Islet precursor cell (in vitro differentiated cells): ENCODE measurements at regions not wholly inside any gene's neighbourhood (a gene's known extent, or its start where the extent isn't known, plus 50 kb on each side); places are given as distances from the start of the nearest gene placed in this dataset.

Source experiments
- DNase-seq: peaks from one replicate; pipeline ENCODE4 v3.0.0-alpha.2; 2018

DNA sequence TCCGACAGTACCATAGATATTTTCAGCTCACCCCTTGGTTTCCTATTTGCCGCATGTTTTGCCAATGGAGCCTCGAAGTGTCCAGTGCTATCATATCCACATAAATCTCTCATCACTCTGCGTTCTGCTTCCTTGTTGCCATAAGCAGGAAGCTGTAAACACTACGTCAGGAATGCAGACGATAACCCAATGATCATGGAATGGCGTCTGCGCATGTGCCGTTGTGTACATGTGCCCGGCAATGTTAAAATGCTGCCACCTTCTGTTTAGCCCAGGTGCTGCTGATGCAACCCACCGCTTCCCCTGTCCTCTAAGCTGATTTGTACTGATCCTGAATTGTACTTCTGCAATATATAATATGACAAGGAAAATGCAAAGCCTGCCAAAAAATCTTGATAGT, 607.5 kb downstream of the HDGFL1 start:
- DNase-seq = peak; percentile 56

DNA sequence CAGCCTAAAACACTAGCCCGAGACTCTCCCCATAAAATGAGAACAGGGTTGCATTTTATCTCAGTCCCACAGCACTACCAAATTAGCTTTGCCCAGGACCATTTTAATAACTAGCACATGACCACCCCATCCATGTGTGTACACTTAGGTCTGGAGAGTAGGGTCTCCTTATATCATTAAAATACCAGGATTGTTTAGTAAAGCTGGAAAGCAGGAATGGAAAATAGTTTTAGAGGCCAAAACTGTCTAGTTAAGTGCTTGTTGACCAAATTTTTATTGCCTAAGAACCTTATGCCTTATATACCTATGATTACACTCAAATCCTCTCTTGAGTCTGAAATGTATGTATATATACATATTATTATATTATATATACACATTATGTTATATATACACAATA, 608.4 kb downstream of the HDGFL1 start:
- DNase-seq = no peak

DNA sequence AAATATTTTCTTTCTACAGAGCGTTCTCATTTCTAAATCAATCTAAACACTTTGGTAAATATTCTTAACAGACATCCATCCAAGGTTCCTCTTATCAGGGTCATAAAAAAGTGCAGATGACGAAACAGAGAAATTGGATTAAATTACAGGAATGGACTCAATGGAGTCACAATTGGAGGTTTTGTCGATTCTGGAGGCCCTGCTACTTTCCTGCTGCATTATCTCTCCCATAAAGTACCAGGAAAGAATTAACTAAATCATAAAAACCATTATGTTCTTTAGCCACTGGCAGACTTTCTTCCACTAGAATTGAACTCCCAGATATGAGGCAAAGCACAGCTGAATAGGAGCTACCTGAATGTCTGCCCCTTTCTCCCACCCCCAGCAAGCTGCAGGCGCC, 610.6 kb downstream of the HDGFL1 start:
- no peak for DNase-seq

DNA sequence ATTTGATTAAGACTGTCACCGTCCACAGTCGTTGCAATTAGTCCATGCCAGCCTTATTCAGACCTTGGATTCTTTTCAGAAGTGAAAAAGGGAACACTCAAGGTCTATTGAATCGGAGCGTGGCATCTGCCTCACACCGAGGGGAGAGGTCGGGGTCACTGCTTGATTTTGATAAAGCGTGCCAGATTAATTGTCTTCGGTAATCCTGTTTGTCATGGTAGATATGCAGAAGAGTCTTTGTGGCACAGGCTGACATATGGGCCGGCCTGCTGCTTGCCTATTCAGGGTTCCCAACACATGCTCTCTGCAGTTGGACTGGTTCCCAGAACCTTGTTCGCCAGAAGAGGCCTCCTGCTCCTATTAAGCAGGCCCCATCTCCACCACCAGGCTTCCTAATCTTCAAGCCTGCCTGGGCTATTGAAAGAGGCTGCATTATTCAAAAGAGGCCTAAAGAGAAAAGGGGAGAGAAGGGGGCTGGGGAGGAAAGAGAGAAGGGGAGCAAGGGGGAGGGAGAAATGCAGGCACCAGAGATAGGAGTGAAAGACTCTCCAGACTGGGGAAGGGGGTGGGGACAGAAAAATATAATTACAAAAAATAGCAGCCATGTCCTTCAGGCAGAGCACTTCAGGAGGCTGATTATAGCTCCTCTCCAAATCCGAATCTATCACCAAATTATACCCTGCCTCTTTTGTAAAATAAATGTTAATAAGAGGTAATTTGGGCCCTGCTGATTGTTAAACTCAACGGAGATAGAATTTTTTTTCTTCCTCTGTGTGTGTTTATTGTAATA, 611.3 kb downstream of the HDGFL1 start:
- no peak for DNase-seq

DNA sequence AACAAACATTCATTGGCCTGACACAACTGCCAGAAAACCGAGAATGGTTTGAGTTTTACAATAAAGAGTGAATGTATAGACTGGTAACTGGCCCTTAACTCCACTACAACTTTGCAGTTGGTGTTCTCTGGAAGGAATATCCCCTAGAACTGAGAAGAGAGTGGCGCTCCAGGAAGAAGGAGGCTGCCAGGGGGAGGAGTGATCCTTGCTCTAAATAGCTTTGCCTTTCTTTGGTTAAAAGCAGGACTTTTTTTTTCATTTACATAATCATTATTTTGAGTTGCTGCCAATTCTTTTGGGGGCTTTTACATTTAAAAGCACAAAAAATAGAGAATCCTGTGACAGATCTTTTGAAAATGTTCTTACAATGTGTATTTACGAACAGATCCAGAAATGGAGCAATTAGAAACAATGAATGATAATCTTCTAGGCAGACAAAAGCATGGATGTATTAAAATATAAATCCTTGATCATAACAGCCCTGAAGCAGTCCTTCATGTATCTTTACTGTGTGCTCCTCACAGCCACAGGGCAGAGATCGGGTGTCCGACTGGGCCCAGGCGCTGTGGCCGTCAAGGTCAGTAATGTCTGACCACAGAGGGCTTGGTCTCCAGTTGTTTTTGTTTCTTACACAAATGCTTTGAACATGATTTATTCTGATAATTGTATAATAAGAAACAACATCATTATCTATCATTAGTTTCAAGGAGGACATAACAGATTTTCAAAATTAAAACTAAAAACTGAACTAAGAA, 612.2 kb downstream of the HDGFL1 start:
- no peak for DNase-seq

DNA sequence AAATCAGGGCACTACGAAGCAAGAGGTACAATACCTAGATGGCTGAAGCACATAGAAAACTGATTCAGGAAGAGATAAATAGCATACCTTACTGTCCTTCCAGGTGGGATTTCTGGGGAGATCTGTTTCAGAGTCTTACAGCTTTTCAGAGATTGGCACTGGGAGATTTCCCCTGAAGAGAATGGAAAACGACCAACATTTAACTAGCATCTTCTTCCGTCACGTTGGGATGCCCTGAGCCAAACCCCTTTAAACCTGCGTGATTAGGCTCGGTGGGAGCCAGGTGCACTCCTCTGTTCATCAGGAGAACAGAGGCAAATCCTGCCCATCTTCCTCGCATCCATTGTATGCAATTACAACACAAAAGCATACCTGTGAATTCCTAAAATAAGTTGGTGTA, 614.5 kb downstream of the HDGFL1 start:
- DNase-seq = no peak

DNA sequence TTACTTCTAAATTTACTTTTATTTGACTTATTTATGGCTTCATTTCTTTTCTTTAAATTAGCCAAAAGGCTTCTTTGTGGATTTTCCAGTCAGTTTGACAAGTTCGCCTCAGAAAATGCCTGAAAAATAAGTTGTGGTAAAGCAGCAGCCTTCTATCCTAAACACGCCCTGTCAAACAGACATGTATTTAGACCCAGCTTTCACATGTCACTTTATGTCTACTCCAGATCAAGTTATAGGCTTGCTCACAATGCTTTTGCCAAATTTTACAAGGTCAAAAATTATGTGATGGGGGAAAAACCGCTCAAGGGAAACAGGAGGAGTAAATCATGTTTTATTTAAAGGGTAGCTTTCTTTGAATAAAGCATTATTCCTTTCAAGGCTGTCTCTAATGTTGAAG, 615.0 kb downstream of the HDGFL1 start:
- no peak for DNase-seq

DNA sequence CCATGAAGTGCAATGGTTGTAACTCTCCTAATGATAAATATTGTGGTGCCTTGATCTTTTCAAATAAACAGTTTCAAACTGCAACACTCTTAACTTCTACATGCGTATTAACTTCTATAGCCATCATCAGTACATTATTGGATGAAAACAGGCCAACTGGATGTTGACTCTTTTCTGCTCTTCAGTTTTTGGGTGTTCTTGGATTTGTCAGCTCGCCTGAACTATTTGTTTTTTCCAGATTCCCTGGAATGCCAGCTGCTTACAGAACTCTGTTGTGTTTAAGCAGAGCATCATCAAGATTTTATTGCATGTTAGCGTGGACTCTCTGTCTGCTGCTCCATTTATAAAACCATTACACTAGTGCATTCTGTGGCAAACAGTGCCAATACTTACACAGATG, 626.1 kb downstream of the HDGFL1 start:
- no peak for DNase-seq

DNA sequence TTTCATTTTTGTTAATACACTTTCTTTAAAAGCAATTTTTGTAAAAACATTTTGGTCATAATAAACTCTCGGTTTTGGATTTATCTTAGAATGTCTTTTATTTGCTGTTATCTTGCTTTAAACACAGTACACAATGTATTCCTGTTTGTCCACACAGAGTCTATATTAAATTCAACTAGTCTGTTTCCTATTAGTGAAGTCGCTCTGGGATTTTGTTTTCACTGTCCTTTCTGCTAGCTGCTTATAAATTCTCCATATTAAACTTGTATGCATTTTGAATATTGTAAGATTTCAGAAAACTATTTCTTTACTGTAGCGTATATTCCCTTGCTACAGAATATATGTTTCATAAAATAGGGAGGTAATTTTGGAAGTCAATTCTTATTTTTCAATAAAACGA, 630.2 kb downstream of the HDGFL1 start:
- no peak for DNase-seq

DNA sequence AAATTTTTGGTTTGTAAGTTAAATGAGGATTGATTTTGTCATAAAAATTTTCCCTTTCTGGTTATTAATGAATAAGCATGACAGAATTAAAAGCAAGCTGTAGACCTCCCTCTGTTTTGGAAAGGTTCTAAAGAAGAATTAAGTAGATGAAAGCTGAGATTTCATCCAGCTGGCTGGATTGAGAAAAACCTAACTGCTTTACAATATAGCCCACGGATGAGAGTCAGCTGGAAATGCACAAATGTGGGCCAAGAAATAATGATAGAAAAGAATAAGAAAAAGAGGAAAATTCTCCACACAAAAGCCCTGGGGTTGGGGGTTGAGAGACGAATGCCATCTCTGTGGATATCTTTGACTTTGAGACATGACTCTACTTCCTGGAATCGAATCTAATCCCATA, 631.6 kb downstream of the HDGFL1 start:
- DNase-seq = no peak

DNA sequence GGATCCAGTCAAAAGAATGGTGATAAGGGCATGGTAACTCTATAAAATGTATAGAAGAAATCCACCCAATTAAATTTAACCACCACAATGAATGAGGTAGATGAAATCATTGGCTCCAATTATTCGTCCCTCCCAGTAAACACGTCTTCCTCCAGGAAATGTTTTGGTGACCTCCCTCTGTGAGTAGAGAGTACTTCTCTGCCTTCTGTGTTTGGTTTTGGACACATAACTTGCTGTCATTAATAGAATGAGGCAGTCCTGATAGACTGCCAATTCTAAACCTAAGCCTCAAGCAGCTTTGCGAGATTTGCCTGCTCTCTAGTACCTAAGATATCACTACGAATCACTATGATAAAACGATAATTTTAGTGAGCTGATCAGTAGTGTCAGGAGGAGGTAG, 632.8 kb downstream of the HDGFL1 start:
- DNase-seq = no peak

DNA sequence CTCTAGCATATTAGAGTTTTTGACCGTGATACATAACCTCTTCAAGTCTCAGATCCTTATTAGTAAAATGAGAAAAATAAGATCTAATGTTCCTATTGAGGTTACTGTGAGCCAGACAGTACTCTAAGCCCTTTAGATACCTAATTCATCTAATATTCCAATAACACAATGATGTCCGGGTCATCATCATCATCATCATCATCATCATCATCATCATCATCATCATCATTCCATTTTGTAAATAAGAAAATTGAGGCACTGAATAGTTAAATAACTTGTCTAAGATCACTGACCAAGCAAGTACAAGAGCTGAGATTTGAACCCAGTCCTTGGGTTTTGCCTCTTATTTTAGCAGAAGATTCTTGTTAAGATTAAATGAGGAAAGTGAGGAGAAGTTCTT, 643.0 kb downstream of the HDGFL1 start:
- DNase-seq = no peak

DNA sequence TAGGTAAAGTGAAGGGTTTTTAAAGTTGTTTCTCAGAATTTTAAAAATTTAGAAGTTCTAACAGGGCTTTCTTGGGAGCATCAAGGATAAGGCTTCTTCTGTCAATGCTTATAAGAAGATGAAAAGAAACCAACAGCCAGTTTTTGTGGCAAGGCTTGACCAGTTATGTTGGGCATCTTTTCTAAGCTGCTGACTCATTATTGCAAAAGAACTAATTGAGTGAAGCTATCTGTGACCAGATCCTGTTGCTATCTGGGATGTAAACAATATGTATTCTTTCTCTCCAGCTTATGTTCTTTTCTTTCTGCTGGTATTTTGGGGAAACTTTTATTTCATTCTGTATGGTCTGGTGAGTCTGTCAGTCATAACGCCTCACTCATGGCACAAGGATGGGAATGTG, 643.8 kb downstream of the HDGFL1 start:
- DNase-seq = no peak

DNA sequence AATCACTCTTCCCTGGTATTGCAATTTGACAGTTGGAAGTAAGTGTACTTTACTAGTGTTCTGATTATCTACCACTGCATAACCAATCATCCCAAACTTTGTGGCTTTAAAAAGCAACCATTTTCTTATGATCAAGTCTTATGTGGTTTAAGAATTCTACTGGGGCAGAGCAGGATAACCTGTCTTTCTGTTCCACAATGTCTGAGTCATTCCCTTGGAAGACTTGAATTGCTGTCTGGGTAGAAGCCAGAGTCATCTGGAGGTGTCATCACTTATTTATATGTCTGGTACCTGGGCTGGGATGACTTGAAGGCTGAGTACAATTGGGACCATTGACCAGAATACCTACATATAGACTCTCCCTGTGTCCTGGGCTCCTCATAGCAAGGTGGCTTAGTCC, 644.3 kb downstream of the HDGFL1 start:
- peak; percentile 77 for DNase-seq

DNA sequence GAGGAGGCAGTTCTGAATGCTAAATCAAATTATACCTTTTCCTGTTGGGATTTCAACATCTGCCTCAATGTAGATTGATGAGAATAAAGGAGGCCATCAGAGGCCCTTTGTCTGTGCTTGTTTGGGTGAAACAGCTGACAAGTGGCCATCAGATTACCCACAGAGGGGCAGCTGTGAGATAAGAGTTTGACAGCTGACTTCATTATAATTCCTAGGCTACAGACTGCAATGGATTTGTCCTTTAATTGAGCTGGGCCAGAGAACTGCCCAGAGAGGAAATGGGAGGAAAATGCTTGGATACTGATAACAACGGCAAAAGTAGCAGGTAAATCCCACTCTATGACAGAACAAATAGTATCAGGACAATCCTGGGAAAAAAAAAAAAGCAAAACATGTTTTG, 649.4 kb downstream of the HDGFL1 start:
- no peak for DNase-seq

DNA sequence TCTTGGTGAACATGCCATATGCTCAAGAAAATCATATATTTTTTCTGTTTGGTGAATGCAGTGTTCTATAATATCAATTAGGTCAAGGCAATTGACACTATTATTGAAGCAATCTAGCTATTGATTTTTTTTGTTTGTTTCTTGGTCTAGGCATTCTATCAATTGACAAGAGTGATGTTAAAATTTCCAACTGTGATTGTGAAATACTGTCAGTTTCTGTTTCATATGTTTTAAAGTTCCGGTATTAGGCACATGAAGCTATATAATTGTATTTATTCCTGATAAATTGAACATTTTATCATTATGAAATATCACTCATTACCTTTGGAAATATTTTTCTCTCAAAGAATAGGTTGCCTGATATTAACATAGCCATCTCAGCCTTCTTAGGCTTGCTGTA, 653.4 kb downstream of the HDGFL1 start:
- no peak for DNase-seq

DNA sequence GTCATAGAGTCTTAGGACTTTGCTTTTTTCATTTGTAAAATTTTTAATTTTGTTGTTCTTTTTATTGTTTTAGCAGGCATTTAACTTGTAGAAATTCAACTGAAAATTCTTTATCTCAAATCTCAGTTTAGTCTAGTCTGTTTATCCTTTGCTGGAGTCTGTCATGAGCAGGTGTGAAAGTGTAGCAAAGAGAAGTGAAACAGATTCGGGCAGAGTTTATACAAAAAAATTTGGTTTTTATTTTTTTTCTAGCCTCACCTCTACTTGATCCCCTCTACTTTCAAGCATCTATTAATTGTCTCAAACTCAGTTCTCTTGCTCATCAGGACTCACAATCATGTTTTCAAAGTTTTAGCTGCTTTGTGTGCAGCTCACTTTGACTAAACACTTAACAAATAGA, 655.2 kb downstream of the HDGFL1 start:
- no peak for DNase-seq

DNA sequence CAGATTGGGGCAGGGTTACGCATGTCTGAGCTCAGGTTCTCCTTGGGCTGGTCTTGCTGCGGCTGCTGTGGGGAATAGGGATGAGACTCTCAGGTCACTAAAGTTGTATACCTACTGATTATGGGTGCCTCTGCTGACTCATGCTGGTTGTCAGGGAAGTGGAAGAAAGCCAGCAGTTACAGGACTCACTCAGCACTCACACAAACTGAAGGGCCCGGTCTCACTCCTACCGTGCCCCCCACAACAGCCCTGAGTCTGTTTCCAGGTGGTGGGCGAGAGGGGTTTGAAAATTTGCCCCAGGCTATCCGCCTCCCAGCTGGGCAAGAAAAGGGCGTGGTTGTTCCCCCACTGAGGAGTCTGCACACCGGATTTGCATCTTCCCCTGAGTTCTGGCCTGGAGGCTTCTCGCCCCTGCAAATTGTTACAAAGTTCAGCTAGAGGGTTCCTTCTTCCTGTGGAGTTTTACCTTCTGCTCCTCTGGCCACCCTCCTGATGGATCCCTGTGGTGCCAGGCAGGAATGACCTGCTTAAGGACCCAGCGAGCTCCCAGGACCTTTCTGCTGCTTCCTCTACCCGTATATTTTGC, 659.2 kb downstream of the HDGFL1 start:
- DNase-seq = peak; percentile 55

DNA sequence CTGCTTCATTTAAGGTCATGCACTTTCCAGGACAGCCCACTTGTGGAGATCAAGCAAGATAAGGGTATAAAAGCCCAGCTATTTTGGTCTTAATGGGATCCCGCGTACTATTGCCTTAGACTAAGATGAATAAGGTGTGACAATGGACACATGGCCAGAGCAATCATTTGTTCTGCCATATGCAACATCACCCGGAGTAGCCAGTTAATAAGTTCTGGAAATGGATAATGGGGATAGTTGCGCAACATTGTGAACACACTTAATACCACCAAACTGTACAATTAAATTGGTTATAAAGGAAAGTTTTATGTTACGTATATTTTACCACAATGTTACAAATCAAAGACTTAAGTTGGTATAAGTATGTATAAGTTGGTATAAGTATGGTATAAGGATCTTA, 674.5 kb downstream of the HDGFL1 start:
- DNase-seq = no peak

DNA sequence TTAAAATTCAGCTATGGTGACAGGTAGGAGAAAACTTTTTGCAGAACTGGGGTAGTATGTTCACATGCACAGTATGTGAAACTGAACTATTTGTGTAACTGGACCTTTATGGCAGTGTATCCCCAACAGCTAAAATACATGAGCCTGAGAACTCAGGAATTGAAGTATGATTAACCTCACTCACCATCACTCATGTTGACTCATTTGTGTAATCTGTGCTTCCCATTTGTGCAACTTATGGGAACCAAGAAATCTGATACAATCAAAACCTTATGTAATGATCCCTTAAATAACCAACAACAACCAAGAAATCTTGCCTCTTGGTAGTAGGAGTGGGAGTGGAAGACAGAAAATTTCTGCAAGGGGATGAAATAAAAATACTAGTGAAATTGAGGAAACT, 674.9 kb downstream of the HDGFL1 start:
- no peak for DNase-seq

DNA sequence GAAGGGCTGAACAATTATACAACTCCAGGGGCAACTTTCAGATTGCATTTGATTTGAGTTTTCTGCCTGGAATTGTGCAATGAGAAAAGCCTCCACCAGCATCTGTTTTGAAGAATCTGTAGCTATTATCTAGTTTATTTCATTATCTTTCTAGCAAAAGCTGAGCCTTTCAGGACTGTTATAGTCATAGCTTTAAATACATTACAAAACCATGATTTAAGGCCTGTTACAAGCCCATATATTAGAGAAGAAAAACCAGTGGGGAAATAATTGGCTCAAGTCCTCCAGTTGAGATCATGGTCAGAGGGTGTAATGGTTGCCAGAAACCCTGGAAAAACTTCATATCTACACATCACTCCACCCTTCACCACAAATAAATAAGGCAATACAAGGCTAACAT, 676.2 kb downstream of the HDGFL1 start:
- DNase-seq = no peak

DNA sequence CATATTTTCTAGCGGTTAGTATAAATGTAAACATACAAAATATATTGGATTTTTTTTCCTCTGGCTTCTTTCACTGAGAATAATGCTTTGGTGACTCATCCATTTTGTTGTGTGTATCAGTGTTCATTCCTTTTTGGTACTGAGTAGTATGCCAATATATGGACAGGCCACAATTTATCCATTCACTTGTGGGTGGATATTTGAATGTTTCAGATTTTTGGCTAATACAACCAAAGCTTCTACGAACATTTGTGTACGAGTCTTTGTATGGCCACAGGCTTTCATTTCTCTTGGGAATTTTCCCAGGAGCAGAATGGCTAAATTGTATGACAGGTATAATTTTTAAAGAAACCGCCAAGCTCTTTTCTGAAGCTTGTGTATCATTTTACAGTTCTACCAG, 677.5 kb downstream of the HDGFL1 start:
- DNase-seq = no peak

DNA sequence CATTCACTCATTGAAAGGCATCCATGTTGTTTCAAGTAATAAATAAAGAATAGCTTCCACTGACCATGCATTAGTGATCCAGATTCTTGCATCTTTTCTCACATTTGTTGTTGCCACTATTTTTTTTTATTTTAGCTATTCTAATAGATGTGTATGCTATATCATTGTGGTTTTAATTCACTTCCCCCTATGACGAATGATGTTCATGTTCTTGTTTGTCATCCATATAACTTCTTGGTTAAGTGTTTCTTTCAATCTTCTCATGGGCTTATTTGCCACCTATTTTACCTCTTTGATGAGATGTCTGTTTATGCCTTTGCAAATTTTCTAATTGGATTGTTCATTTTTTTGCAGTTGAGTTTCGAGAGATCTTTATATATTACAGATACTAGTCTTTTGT, 681.2 kb downstream of the HDGFL1 start:
- DNase-seq = no peak

DNA sequence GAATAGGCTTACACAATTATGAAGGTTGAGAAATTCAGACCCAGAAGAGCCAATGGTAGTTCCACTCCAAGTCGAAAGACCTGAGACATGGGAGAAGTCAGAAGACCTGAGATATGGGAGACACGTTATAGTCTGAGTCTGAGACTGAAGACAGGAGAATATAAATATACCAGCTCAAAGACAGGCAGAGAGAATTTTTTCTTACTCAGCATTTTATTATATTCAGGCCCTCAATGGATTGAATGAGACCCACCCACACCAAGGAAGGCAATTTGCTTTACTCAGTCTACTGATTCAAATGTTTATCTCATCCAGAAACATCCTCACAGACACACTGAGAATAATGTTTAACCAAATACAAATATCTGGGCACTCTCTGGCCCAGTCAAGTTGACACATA, 693.5 kb downstream of the HDGFL1 start:
- DNase-seq = no peak
